ENCODE measurements at regions not wholly inside any gene's neighbourhood (a gene's known extent, or its start where the extent isn't known, plus 50 kb on each side); places are given as distances from the start of the nearest gene placed in this dataset.

DNA sequence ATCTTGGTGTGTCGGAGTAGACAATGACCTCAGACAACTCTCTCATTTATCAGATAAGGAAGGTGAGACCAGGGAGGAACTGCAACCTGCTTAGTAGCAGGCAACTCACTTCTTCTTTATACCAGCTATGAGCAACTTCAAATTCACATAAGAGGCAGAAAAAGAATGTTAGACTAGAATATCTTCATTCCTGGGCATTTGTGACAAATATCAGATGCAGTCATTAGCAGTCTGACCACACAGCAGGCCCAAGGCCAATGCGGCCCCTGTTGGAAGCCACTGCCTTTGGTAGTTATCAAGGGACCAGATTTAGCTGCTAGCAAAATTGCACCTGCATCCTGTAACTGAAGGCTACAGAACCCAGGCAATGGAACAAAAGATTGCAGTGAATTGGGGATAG lies 219.2 kb upstream of the RASGEF1B start:
- no peak overlapping the region for H3K4me3 ChIP-seq (ENCODE audit: low read length)
- Mint-ChIP-seq H3K4me3 (no peak overlapping the region), H3K4me1 (peaks cover 8% of the 10 kb centered on the region), H3K36me3 (ENCODE audit: low read depth) (no peaks in the 10 kb centered on the region), H3K27ac (no peak overlapping the region), H3K9me3 (peaks cover 6% of the 10 kb centered on the region), H3K27me3 (ENCODE audit: insufficient read depth) (no peaks in the 10 kb centered on the region)
- no peaks in the 10 kb centered on the region for H3K36me3 ChIP-seq (ENCODE audit: control insufficient read depth, insufficient read depth, low read length)
- no peak for DNase-seq
- 76% methylated on average over 2 of the region's 2 CpGs; no CpG with 5 or more reads in 1 of the 2 experiments for WGBS, 2 experiments (ENCODE audit: insufficient coverage in 1 of 2, insufficient read length in 1 of 2)
- peaks cover 9% of the 10 kb centered on the region for H3K4me1 ChIP-seq (ENCODE audit: control insufficient read depth, insufficient read depth, low read length)
- H3K9me3 ChIP-seq (ENCODE audit: control insufficient read depth, low read length), result no peaks in the 10 kb centered on the region
- TF ChIP-seq, protein P1, sequence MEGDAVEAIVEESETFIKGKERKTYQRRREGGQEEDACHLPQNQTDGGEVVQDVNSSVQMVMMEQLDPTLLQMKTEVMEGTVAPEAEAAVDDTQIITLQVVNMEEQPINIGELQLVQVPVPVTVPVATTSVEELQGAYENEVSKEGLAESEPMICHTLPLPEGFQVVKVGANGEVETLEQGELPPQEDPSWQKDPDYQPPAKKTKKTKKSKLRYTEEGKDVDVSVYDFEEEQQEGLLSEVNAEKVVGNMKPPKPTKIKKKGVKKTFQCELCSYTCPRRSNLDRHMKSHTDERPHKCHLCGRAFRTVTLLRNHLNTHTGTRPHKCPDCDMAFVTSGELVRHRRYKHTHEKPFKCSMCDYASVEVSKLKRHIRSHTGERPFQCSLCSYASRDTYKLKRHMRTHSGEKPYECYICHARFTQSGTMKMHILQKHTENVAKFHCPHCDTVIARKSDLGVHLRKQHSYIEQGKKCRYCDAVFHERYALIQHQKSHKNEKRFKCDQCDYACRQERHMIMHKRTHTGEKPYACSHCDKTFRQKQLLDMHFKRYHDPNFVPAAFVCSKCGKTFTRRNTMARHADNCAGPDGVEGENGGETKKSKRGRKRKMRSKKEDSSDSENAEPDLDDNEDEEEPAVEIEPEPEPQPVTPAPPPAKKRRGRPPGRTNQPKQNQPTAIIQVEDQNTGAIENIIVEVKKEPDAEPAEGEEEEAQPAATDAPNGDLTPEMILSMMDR (conservative IDR thresholded peaks at IDR 0.05), result no peak
- no peak overlapping the region for H3K27ac ChIP-seq (ENCODE audit: low read depth, low read length)
- H3K27me3 ChIP-seq (ENCODE audit: control insufficient read depth, insufficient read depth, low read length, poor library complexity, severe bottlenecking), result no peaks in the 10 kb centered on the region
- no peak overlapping the region for H3K9ac ChIP-seq (ENCODE audit: extremely low read depth, low read length, poor library complexity, severe bottlenecking)

GRCh38 chr4:81688085-81688484 lies 216.4 kb upstream of the RASGEF1B start:
- Mint-ChIP-seq H3K27ac (no peak overlapping the region), H3K9me3 (peaks cover 8% of the 10 kb centered on the region), H3K36me3 (ENCODE audit: low read depth) (no peaks in the 10 kb centered on the region), H3K4me3 (no peak overlapping the region), H3K4me1 (peaks cover 8% of the 10 kb centered on the region), H3K27me3 (ENCODE audit: insufficient read depth) (no peaks in the 10 kb centered on the region)
- no peak for DNase-seq
- Histone ChIP-seq H3K9ac (ENCODE audit: extremely low read depth, low read length, poor library complexity, severe bottlenecking) (no peak overlapping the region), H3K27me3 (ENCODE audit: control insufficient read depth, insufficient read depth, low read length, poor library complexity, severe bottlenecking) (no peaks in the 10 kb centered on the region), H3K9me3 (ENCODE audit: control insufficient read depth, low read length) (no peaks in the 10 kb centered on the region), H3K4me1 (ENCODE audit: control insufficient read depth, insufficient read depth, low read length) (peaks cover 9% of the 10 kb centered on the region), H3K36me3 (ENCODE audit: control insufficient read depth, insufficient read depth, low read length) (no peaks in the 10 kb centered on the region), H3K4me3 (ENCODE audit: low read length) (no peak overlapping the region), H3K27ac (ENCODE audit: low read depth, low read length) (no peak overlapping the region)
- TF ChIP-seq, protein P1 (conservative IDR thresholded peaks at IDR 0.05), result peak; percentile 69
- WGBS, 2 experiments (ENCODE audit: insufficient coverage in 1 of 2, insufficient read length in 1 of 2), result 74% methylated on average over 2 of the region's 4 CpGs; no CpG with 5 or more reads in 1 of the 2 experiments

DNA sequence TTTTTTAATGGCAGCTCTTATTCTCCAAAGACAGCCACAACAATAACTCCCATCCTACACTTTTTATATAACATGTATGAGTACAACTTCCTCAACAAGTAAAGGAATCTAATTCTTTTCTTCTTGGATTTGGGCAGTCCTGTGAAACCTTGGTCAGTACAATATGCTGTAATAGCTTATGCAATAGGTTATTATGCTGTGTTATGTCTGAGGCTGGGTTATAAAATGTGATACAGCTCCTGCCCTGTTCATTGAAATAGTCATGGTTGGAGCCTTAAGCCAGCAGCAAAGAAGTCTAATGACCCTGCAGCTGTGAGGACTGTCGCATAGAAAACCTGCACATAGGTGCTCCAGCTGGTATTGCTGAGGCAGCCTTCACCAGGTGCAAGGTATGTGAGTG lies 215.8 kb upstream of the RASGEF1B start:
- no peak overlapping the region for H3K9ac ChIP-seq (ENCODE audit: extremely low read depth, low read length, poor library complexity, severe bottlenecking)
- H3K27me3 Mint-ChIP-seq (ENCODE audit: insufficient read depth), result no peaks in the 10 kb centered on the region
- peaks cover 13% of the 10 kb centered on the region for H3K4me1 Mint-ChIP-seq
- H3K9me3 Mint-ChIP-seq, result peaks cover 8% of the 10 kb centered on the region
- peaks cover 9% of the 10 kb centered on the region for H3K4me1 ChIP-seq (ENCODE audit: control insufficient read depth, insufficient read depth, low read length)
- no peak overlapping the region for H3K27ac Mint-ChIP-seq
- TF ChIP-seq, protein P1 (conservative IDR thresholded peaks at IDR 0.05), result no peak
- no peaks in the 10 kb centered on the region for H3K9me3 ChIP-seq (ENCODE audit: control insufficient read depth, low read length)
- WGBS, 2 experiments (ENCODE audit: insufficient coverage in 1 of 2, insufficient read length in 1 of 2), result 97% methylated on average over 1 of the region's 1 CpG; no CpG with 5 or more reads in 1 of the 2 experiments
- no peak for DNase-seq
- H3K36me3 ChIP-seq (ENCODE audit: control insufficient read depth, insufficient read depth, low read length), result no peaks in the 10 kb centered on the region
- no peak overlapping the region for H3K4me3 ChIP-seq (ENCODE audit: low read length)
- H3K4me3 Mint-ChIP-seq, result no peak overlapping the region
- no peaks in the 10 kb centered on the region for H3K36me3 Mint-ChIP-seq (ENCODE audit: low read depth)
- H3K27me3 ChIP-seq (ENCODE audit: control insufficient read depth, insufficient read depth, low read length, poor library complexity, severe bottlenecking), result no peaks in the 10 kb centered on the region
- no peak overlapping the region for H3K27ac ChIP-seq (ENCODE audit: low read depth, low read length)
